K562 (cell line): ENCODE measurements at regions not wholly inside any gene's neighbourhood (a gene's known extent, or its start where the extent isn't known, plus 50 kb on each side); places are given as distances from the start of the nearest gene placed in this dataset.

Experiments
- CHD4 ChIP-seq: fragments of 200-600 bp; sonication (generic); IDR thresholded peaks from 3 replicates; pipeline ENCODE4 v1.6.1; 2012; ENCODE audit warnings: low read depth, mild to moderate bottlenecking, mixed read lengths, low read length, inconsistent platforms; ENCODE audit not compliant: insufficient read depth, insufficient replicate concordance, poor library complexity, severe bottlenecking
- JUN ChIP-seq, 2 experiments: sonication (generic) in 1 of 2; formaldehyde crosslinking in 1 of 2; IDR thresholded peaks; 2 replicates each; pipeline versions ENCODE4 v1.6.1 to v1.8.0; 2012 to 2022; ENCODE audit warnings: borderline replicate concordance in 2 of 2, mild to moderate bottlenecking in 2 of 2, improper control_type of control experiment in 1 of 2, low read depth in 1 of 2, low read length in 1 of 2, missing genetic modification reagents in 1 of 2
- MTA1 ChIP-seq: fragments of 450-650 bp; IDR thresholded peaks from 2 replicates; pipeline ENCODE4 v1.6.1; 2017; ENCODE audit warnings: borderline replicate concordance
- POU5F1 ChIP-seq: fragments of 150-350 bp; IDR thresholded peaks from 2 replicates; pipeline ENCODE4 v1.6.1; 2014; ENCODE audit warnings: borderline replicate concordance, low read length, low read depth, mild to moderate bottlenecking; ENCODE audit not compliant: partially characterized antibody
- ZNF253 ChIP-seq: fragments of 250-450 bp; sonication (Bioruptor Pico); conservative IDR thresholded peaks from 2 replicates; pipeline ENCODE4 v1.6.1; 2021; ENCODE audit warnings: mild to moderate bottlenecking
- TF ChIP-seq, protein P1 (sequence below): fragments of 250-450 bp; sonication (Bioruptor Pico); IDR thresholded peaks from 2 replicates; pipeline ENCODE4 v1.5.0; 2022; ENCODE audit warnings: mild to moderate bottlenecking
- TF ChIP-seq, protein P2 (sequence below): fragments of 450-650 bp; formaldehyde crosslinking; IDR thresholded peaks from 2 replicates; pipeline ENCODE4 v1.4.0; 2020; ENCODE audit warnings: mild to moderate bottlenecking, moderate library complexity

DNA sequence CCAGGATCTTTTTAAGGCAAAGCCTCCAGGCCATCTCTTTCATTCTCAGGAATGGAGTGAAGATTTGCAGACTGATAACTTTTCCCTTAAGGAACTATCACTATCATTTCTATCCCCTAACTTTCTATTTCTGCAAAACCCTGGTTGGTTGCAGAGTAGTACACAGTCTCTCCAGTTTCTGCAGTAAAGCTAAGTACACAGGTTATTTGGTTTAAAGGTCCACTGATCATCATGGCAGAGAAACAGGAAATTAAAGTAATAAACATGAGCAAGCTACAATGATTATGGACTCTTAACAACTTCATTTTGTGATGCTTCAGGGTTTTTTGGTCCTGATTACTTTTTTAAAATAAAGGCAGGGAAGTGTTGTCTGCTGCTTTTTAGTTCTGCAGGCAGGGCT is 890.0 kb upstream of the DDX18 start (continued):
- TF ChIP-seq, protein P1, sequence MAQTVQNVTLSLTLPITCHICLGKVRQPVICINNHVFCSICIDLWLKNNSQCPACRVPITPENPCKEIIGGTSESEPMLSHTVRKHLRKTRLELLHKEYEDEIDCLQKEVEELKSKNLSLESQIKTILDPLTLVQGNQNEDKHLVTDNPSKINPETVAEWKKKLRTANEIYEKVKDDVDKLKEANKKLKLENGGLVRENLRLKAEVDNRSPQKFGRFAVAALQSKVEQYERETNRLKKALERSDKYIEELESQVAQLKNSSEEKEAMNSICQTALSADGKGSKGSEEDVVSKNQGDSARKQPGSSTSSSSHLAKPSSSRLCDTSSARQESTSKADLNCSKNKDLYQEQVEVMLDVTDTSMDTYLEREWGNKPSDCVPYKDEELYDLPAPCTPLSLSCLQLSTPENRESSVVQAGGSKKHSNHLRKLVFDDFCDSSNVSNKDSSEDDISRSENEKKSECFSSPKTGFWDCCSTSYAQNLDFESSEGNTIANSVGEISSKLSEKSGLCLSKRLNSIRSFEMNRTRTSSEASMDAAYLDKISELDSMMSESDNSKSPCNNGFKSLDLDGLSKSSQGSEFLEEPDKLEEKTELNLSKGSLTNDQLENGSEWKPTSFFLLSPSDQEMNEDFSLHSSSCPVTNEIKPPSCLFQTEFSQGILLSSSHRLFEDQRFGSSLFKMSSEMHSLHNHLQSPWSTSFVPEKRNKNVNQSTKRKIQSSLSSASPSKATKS (CRISPR knock-in tag): no peak
- TF ChIP-seq MTA1 (no peak), ZNF253 (CRISPR knock-in tag) (no peak), POU5F1 (no peak), JUN (IDR thresholded peaks at IDR 0.05; ENCODE audit: borderline replicate concordance, low read depth, low read length) (no peak), JUN (CRISPR knock-in tag; IDR thresholded peaks at IDR 0.05; ENCODE audit: borderline replicate concordance) (no peak), CHD4 (no peak)
- TF ChIP-seq, protein P2, sequence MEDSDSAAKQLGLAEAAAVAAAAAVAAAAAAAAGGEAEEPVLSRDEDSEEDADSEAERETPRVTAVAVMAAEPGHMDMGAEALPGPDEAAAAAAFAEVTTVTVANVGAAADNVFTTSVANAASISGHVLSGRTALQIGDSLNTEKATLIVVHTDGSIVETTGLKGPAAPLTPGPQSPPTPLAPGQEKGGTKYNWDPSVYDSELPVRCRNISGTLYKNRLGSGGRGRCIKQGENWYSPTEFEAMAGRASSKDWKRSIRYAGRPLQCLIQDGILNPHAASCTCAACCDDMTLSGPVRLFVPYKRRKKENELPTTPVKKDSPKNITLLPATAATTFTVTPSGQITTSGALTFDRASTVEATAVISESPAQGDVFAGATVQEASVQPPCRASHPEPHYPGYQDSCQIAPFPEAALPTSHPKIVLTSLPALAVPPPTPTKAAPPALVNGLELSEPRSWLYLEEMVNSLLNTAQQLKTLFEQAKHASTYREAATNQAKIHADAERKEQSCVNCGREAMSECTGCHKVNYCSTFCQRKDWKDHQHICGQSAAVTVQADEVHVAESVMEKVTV (CRISPR knock-in tag): no peak
